AG09319 (cell line): ENCODE measurements at regions not wholly inside any gene's neighbourhood (a gene's known extent, or its start where the extent isn't known, plus 50 kb on each side); places are given as distances from the start of the nearest gene placed in this dataset.

Source experiments
- DNase-seq: peaks from one replicate; pipeline ENCODE4 v3.0.0-alpha.2; 2010; ENCODE audit warnings: low read depth; ENCODE audit errors: extremely low read depth
- CTCF ChIP-seq: IDR thresholded peaks from 2 replicates; pipeline ENCODE4 v1.5.1; 2011; ENCODE audit warnings: low read depth, mild to moderate bottlenecking, inconsistent platforms, low read length, moderate library complexity

DNA sequence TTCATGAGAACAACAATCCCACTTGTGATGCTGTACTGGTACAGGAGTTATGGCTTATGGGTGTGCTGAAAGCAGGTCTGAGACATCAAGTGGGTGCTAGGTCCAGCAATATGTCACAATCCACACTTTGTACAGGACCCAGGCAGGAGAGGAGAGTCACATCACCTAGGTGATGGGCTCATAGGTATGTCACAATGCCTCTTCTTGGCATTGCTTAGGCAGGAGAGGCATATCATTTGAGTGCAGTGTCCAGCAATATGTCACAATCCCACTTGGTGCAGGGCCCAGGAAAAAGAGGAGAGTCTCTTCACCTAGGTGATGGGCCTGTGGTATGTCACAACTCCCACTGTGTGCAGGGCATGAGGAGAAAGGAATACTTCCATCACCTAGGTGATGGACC is 2110.0 kb downstream of the TP53TG3F start:
- TF ChIP-seq CTCF, result no peak
- no peak for DNase-seq

- no peak for TF ChIP-seq CTCF
- no peak for DNase-seq
These were observed 2111.5 kb downstream of the TP53TG3F start for GRCh38 chr16:35570946-35571345.

DNA sequence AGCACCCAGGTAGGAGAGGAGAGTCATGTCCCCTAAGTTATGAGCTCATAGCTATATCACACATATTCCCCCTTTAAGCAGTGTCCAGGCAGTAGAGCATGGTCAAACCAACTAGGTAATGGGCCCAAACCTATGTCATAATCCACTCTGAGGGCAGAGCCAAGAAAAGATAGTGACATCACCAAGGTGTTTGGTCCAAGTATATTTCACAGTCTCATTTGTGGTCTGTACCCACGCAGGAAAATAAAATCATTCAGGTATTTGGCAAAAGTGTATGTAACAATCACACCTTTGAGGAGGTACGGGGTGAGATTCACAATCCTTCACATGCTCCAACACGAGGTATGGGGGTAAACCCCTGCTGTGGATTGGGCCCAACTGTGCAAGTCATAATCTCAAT is 2112.8 kb downstream of the TP53TG3F start:
- no peak for DNase-seq
- no peak for TF ChIP-seq CTCF

GRCh38 chr16:35573407-35573806 is 2114.0 kb downstream of the TP53TG3F start:
- TF ChIP-seq CTCF, result no peak
- no peak for DNase-seq

DNA sequence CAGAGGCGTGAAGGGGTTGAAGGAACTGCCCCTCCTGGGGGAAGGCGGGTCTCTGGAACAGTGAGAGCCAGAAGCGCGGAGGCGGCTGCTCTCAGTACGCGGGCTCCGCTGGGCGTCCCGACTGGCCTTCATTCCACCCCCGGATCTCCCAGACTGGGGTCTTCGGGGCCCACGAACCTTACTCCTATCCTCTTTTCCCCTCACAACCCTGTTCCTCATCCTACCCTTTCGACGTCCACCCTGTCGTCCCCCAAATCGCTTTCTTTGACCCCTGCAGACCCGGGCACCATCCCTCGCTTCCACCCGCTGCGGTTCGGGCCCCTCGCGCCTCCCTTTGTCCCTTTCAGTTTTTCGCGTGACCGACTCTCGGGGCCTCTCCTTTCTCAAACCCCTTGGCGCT is 2114.6 kb downstream of the TP53TG3F start:
- no peak for TF ChIP-seq CTCF
- no peak for DNase-seq

DNA sequence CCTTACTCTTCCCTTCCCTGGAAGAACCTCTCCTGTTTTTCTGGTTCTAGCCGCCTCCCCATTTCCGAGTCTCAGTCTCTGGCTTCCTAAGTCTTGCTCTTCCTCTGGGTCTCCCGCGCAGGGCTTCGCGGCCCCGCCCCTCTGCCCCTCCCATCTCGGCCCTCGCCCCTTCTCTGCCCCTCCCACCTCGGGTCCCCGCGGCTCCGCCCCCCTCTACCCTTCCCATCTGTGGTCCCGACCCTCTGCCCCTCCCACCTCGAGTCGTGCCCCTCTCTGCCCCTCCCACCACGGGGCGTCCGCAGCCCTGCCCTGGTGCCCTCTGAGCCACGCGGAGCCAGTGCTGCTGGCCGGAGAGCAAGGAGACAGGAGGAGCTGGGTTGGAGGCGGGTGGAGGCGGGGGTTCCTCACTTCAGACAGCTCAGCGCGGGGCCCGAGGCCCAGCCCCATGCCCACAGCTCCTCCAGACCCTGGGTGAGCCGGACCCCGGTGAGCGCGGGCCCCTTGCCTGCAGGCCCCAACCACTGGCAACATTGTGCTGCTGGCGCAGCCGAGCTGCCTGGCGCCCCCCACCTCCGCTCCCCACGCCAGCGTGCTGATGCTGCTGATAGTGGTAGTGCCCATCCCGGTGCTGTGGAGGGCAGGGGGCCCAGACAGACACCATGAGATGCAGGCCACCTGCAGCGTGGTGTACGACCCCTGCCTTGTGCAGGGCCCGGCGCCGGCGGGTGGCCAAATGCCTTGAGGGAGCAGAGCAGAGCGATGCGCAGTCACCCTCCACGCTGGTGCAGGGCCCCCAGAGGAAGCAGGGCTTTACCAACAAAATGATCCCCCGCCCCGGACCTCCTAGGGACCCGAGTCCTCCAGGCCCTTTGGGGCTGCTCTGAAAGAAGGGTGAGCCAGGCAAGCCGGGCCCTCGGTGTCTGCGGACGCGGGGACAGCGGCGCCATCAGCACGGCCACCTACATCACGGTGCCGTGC is 2115.3 kb downstream of the TP53TG3F start:
- no peak for DNase-seq
- no peak for TF ChIP-seq CTCF

GRCh38 chr16:35575432-35575821 is 2116.0 kb downstream of the TP53TG3F start:
- DNase-seq, result no peak
- TF ChIP-seq CTCF, result no peak
